GM12892 (cell line): ENCODE measurements at regions not wholly inside any gene's neighbourhood (a gene's known extent, or its start where the extent isn't known, plus 50 kb on each side); places are given as distances from the start of the nearest gene placed in this dataset.

Experiments
- POLR2A ChIP-seq: IDR thresholded peaks from 2 replicates; pipeline ENCODE4 v1.6.1; 2011; ENCODE audit warnings: low read depth, low read length, control low read depth
- POLR2AphosphoS5 ChIP-seq: IDR thresholded peaks from 2 replicates; pipeline ENCODE4 v1.6.1; 2011; ENCODE audit warnings: low read depth, low read length, control low read depth
- TAF1 ChIP-seq: IDR thresholded peaks from 2 replicates; pipeline ENCODE4 v1.6.1; 2011; ENCODE audit warnings: low read depth, mild to moderate bottlenecking, control low read depth, low read length, borderline replicate concordance

DNA sequence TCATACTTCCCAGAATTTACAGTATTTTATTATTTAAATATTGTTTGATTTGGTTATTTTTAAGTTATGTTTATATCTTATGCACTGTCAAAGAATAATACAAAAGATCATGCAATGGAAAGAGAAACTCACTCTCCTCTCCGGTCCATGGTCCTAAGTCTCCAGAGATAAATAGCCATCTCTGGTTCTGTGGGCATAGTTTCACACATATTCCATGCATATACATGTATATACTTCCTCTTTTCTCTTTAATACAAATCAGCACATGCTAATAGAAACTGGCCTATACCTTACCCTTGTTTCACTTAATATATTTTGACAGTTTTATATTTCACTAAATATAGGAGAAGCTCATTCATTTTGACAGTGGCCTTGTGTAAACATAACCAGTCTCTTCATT, 901.7 kb upstream of the CITED2 start:
- TF ChIP-seq POLR2AphosphoS5 (no peak), POLR2A (no peak), TAF1 (no peak)
